Ishikawa (cell line): ENCODE measurements at regions not wholly inside any gene's neighbourhood (a gene's known extent, or its start where the extent isn't known, plus 50 kb on each side); places are given as distances from the start of the nearest gene placed in this dataset.

Experiments used
- CEBPB ChIP-seq: IDR thresholded peaks from 2 replicates; pipeline ENCODE4 v1.6.1; 2012
- CREB1 ChIP-seq: IDR thresholded peaks from 2 replicates; pipeline ENCODE4 v1.6.1; 2012; ENCODE audit warnings: low read depth
- EGR1 ChIP-seq: IDR thresholded peaks from 2 replicates; pipeline ENCODE4 v1.6.1; 2012
- EP300 ChIP-seq: IDR thresholded peaks from 2 replicates; pipeline ENCODE4 v1.6.1; 2012; ENCODE audit warnings: borderline replicate concordance
- FOXM1 ChIP-seq: IDR thresholded peaks from 2 replicates; pipeline ENCODE4 v1.6.1; 2012; ENCODE audit warnings: low read depth, borderline replicate concordance
- MAX ChIP-seq: IDR thresholded peaks from 2 replicates; pipeline ENCODE4 v1.6.1; 2012
- NFIC ChIP-seq: IDR thresholded peaks from 2 replicates; pipeline ENCODE4 v1.6.1; 2012
- RAD21 ChIP-seq: IDR thresholded peaks from 2 replicates; pipeline ENCODE4 v1.6.1; 2012; ENCODE audit warnings: low read depth
- REST ChIP-seq: IDR thresholded peaks from 2 replicates; pipeline ENCODE4 v1.6.1; 2012; ENCODE audit warnings: low read depth, mild to moderate bottlenecking
- TAF1 ChIP-seq: IDR thresholded peaks from 2 replicates; pipeline ENCODE4 v1.6.1; 2012; ENCODE audit warnings: low read depth, mild to moderate bottlenecking
- TCF12 ChIP-seq: IDR thresholded peaks from 2 replicates; pipeline ENCODE4 v1.6.1; 2012; ENCODE audit warnings: low read depth
- TEAD4 ChIP-seq: IDR thresholded peaks from 2 replicates; pipeline ENCODE4 v1.6.1; 2012
- USF1 ChIP-seq: IDR thresholded peaks from 2 replicates; pipeline ENCODE4 v1.6.1; 2012
- YY1 ChIP-seq: IDR thresholded peaks from 2 replicates; pipeline ENCODE4 v1.6.1; 2012; ENCODE audit warnings: low read depth
- ZBTB7A ChIP-seq: IDR thresholded peaks from 2 replicates; pipeline ENCODE4 v1.6.1; 2012; ENCODE audit warnings: low read depth

- TF ChIP-seq USF1 (peak; percentile 74), TEAD4 (no peak)
Measured at GRCh38 chr6:87815449-87815848, 113.4 kb upstream of the AKIRIN2 start.

- TF ChIP-seq NFIC (no peak), TCF12 (no peak), EP300 (no peak), CEBPB (no peak), REST (no peak), ZBTB7A (no peak), CREB1 (no peak), USF1 (no peak)
Measured at GRCh38 chr6:87808005-87808757, 106.1 kb upstream of the AKIRIN2 start.

- TF ChIP-seq FOXM1: no peak
- no peak for TF ChIP-seq TEAD4
- no peak for TF ChIP-seq TAF1
- TF ChIP-seq CREB1: no peak
- TF ChIP-seq EGR1: no peak
- TF ChIP-seq MAX: no peak
- no peak for TF ChIP-seq REST
- no peak for TF ChIP-seq CEBPB
- no peak for TF ChIP-seq YY1
- TF ChIP-seq TCF12: no peak
- no peak for TF ChIP-seq RAD21
- TF ChIP-seq NFIC: no peak
- TF ChIP-seq USF1: no peak
- no peak for TF ChIP-seq EP300
- TF ChIP-seq ZBTB7A: no peak
Measured at GRCh38 chr6:87807475-87807874, 105.4 kb upstream of the AKIRIN2 start.

GRCh38 chr6:87806635-87807034, 104.6 kb upstream of the AKIRIN2 start:
- TF ChIP-seq TAF1 (no peak), TEAD4 (no peak)

GRCh38 chr6:87806099-87806498, 104.1 kb upstream of the AKIRIN2 start:
- no peak for TF ChIP-seq REST

GRCh38 chr6:87803791-87804190, 101.8 kb upstream of the AKIRIN2 start:
- TF ChIP-seq RAD21: no peak
- no peak for TF ChIP-seq FOXM1
- TF ChIP-seq MAX: no peak
- TF ChIP-seq EGR1: no peak
- no peak for TF ChIP-seq YY1
- no peak for TF ChIP-seq ZBTB7A
- no peak for TF ChIP-seq EP300
- no peak for TF ChIP-seq TEAD4
- no peak for TF ChIP-seq TAF1
- TF ChIP-seq TCF12: no peak
